Loucy (cell line): ENCODE measurements at regions not wholly inside any gene's neighbourhood (a gene's known extent, or its start where the extent isn't known, plus 50 kb on each side); places are given as distances from the start of the nearest gene placed in this dataset.

Source experiments
- H2AFZ ChIP-seq: fragments of 200-600 bp; sonication (generic); 2 replicates; pipeline ENCODE4 v1.6.0; 2016; ENCODE audit warnings: antibody characterized with exemption, mild to moderate bottlenecking, low read length, moderate library complexity
- H3F3A ChIP-seq: fragments of 200-600 bp; 2 replicates; pipeline ENCODE4 v1.6.0; 2016; ENCODE audit warnings: antibody characterized with exemption, low read depth, mild to moderate bottlenecking
- H3K27me3 ChIP-seq: fragments of 200-600 bp; sonication (generic); 2 replicates; pipeline ENCODE4 v1.6.1; 2014; ENCODE audit warnings: low read length, mild to moderate bottlenecking; ENCODE audit not compliant: insufficient read depth, poor library complexity, severe bottlenecking
- H3K36me3 ChIP-seq: fragments of 200-600 bp; sonication (generic); 2 replicates; pipeline ENCODE4 v1.6.1; 2016; ENCODE audit warnings: low read length; ENCODE audit not compliant: insufficient read depth
- H3K4me1 ChIP-seq: fragments of 200-600 bp; sonication (generic); 2 replicates; pipeline ENCODE4 v1.5.1; 2014; ENCODE audit warnings: low read length, mild to moderate bottlenecking; ENCODE audit not compliant: insufficient read depth, poor library complexity, severe bottlenecking
- H3K4me2 ChIP-seq: fragments of 200-600 bp; sonication (generic); 2 replicates; pipeline ENCODE4 v1.6.0; 2014; ENCODE audit warnings: antibody characterized with exemption, low read length, low read depth, mild to moderate bottlenecking; ENCODE audit not compliant: poor library complexity, severe bottlenecking
- H3K4me3 ChIP-seq: fragments of 200-600 bp; sonication (generic); 2 replicates; pipeline ENCODE4 v1.5.1; 2014; ENCODE audit warnings: low read length, mild to moderate bottlenecking, mixed read lengths; ENCODE audit not compliant: poor library complexity, severe bottlenecking
- H3K79me2 ChIP-seq: fragments of 200-600 bp; sonication (generic); 2 replicates; pipeline ENCODE4 v1.6.1; 2014; ENCODE audit warnings: low read length; ENCODE audit not compliant: insufficient read depth
- H3K9ac ChIP-seq: fragments of 200-600 bp; sonication (generic); 2 replicates; pipeline ENCODE4 v1.6.0; 2014; ENCODE audit warnings: mild to moderate bottlenecking, low read depth, low read length, moderate library complexity; ENCODE audit not compliant: poor library complexity, severe bottlenecking
- H3K9me2 ChIP-seq: fragments of 200-600 bp; sonication (generic); replicated peaks from 2 replicates; pipeline ENCODE4 v1.6.1; 2016; ENCODE audit warnings: low read depth, low read length, mixed read lengths
- H3K9me3 ChIP-seq: fragments of 200-600 bp; sonication (generic); 2 replicates; pipeline ENCODE4 v1.6.1; 2014; ENCODE audit warnings: mild to moderate bottlenecking, antibody characterized with exemption, low read length, low read depth; ENCODE audit not compliant: insufficient read depth
- H4K20me1 ChIP-seq: fragments of 200-600 bp; sonication (generic); 2 replicates; pipeline ENCODE4 v1.6.0; 2014; ENCODE audit warnings: antibody characterized with exemption, low read length, mild to moderate bottlenecking; ENCODE audit not compliant: insufficient read depth, poor library complexity, severe bottlenecking
- EZH2phosphoT487 ChIP-seq: fragments of 200-600 bp; IDR thresholded peaks from 2 replicates; pipeline ENCODE4 v1.6.1; 2018; ENCODE audit warnings: antibody characterized with exemption, mild to moderate bottlenecking, moderate library complexity, borderline replicate concordance
- TF ChIP-seq, protein P1 (sequence below): fragments of 200-600 bp; sonication (generic); conservative IDR thresholded peaks from 2 replicates; pipeline ENCODE4 v1.5.1; 2014; ENCODE audit warnings: mild to moderate bottlenecking, antibody characterized with exemption, low read length

DNA sequence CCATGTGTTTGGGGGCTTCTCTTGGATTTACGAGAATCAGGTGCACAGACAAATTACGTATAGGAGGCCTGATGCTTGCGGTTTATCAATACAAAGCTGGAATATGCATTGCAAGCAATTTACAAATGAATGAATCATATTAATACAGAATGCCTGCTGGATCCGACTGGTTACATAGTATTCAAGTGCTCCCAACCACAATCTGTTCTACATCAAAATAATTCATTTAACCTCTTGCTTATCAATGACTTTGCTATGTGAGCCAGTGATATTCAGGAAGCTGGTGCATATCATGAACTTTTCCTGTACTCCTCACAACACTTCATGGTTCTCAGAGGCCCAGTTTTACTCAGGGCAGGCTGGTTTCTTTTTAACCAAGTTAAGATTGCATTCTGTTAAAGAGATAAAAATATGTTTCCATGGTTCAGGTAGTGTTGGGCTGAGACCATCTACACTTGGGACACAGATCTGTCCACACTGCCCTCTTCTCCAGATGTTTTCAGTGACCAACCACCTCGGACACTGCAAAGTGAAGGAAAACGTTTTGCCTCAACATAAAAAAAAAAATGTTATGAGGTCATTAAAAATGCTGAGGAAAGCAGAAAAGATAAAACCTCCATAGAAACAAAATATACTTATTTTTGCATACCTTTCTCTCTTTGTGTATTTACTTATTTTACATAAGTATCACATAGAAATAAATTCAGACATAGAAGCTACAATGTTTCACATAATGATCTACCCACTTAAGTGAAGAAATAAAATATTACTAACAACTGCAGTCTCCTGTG lies 200.1 kb upstream of the VCX3A start:
- Histone ChIP-seq H3K36me3 (no peaks in the 10 kb centered on the region), H4K20me1 (no peaks in the 10 kb centered on the region), H3K27me3 (no peaks in the 10 kb centered on the region), H3K9me2 (no peaks in the 10 kb centered on the region), H3K4me1 (peaks cover 26% of the 10 kb centered on the region), H3K9ac (no peak overlapping the region), H3K4me3 (no peak overlapping the region), H2AFZ (no peak overlapping the region), H3K4me2 (no peak overlapping the region), H3K9me3 (no peaks in the 10 kb centered on the region), H3F3A (no peaks in the 10 kb centered on the region), H3K79me2 (no peaks in the 10 kb centered on the region)
- TF ChIP-seq, protein P1, sequence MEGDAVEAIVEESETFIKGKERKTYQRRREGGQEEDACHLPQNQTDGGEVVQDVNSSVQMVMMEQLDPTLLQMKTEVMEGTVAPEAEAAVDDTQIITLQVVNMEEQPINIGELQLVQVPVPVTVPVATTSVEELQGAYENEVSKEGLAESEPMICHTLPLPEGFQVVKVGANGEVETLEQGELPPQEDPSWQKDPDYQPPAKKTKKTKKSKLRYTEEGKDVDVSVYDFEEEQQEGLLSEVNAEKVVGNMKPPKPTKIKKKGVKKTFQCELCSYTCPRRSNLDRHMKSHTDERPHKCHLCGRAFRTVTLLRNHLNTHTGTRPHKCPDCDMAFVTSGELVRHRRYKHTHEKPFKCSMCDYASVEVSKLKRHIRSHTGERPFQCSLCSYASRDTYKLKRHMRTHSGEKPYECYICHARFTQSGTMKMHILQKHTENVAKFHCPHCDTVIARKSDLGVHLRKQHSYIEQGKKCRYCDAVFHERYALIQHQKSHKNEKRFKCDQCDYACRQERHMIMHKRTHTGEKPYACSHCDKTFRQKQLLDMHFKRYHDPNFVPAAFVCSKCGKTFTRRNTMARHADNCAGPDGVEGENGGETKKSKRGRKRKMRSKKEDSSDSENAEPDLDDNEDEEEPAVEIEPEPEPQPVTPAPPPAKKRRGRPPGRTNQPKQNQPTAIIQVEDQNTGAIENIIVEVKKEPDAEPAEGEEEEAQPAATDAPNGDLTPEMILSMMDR = no peak
- TF ChIP-seq EZH2phosphoT487 = no peak

DNA sequence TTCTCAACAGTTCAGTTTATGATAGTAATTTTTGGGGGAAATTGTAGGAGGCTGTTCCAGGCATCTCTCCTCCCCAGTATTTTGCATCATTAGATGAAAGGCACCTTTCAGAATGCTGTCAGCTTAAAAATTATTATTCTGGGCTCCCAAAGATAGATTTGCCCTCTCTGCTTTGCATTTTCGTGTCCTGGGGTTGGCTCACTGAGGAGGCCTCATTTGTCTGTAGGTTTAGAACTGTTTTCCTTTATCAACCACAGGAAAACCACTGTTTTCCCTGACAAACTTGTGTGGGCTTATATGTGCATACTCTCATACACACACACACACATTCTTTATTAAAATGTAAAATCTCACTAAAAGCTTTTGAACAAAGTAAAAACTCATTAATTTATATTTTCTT lies 197.2 kb upstream of the VCX3A start:
- Histone ChIP-seq H3K4me3 (peak overlapping the region; percentile 38), H3K9me3 (no peaks in the 10 kb centered on the region), H3K79me2 (no peaks in the 10 kb centered on the region), H3K36me3 (no peaks in the 10 kb centered on the region), H3K4me1 (peaks cover 15% of the 10 kb centered on the region), H3F3A (no peaks in the 10 kb centered on the region), H3K9me2 (no peaks in the 10 kb centered on the region), H3K27me3 (no peaks in the 10 kb centered on the region), H3K9ac (no peak overlapping the region), H4K20me1 (no peaks in the 10 kb centered on the region), H2AFZ (no peak overlapping the region), H3K4me2 (peak overlapping the region; percentile 50)
- no peak for TF ChIP-seq EZH2phosphoT487
- TF ChIP-seq, protein P1 = no peak

DNA sequence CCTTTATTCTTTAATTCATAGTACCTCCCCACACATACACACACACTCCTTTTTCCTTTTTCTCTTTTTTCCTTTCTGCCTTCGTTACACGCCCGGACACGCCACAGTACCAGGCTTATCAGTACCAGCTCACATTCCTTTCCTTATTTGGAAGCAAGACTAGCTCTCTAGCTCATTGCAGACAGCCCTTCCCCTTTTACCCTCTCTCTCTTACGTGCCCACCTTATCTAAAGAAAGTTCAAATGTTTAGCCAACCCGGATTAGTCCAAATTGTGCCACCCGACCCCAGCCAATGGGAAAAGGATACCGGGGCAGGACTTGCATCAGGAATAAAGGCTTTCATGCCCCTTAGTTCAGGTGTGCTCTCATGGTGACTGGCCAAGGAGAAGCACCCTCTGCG lies 194.7 kb upstream of the VCX3A start:
- no peaks in the 10 kb centered on the region for H3K9me3 ChIP-seq
- H3K4me3 ChIP-seq = no peak overlapping the region
- no peaks in the 10 kb centered on the region for H3F3A ChIP-seq
- no peaks in the 10 kb centered on the region for H3K36me3 ChIP-seq
- TF ChIP-seq EZH2phosphoT487 = no peak
- TF ChIP-seq, protein P1 = no peak
- no peak overlapping the region for H2AFZ ChIP-seq
- no peaks in the 10 kb centered on the region for H3K27me3 ChIP-seq
- H3K9me2 ChIP-seq = no peaks in the 10 kb centered on the region
- no peaks in the 10 kb centered on the region for H4K20me1 ChIP-seq
- no peak overlapping the region for H3K4me2 ChIP-seq
- H3K79me2 ChIP-seq = no peaks in the 10 kb centered on the region
- H3K4me1 ChIP-seq = peaks cover 15% of the 10 kb centered on the region
- H3K9ac ChIP-seq = no peak overlapping the region
